ENCODE measurements at regions not wholly inside any gene's neighbourhood (a gene's known extent, or its start where the extent isn't known, plus 50 kb on each side); places are given as distances from the start of the nearest gene placed in this dataset.
"Not testable (repeated sequence)": the region's sequence is repeated elsewhere in the genome, so short reads cannot be mapped to it uniquely, and the experiment has no call there.

GRCh38 chr13:90300015-90300414, 1047.5 kb upstream of the MIR17HG start:
- DNase-seq (ENCODE audit: low spot score) (no peak), ATAC-seq (no peak)
- Mint-ChIP-seq H3K9me3 (peaks cover 11% of the 10 kb centered on the region), H3K27ac (no peak overlapping the region), H3K27me3 (no peaks in the 10 kb centered on the region), H3K4me3 (no peak overlapping the region), H3K36me3 (no peaks in the 10 kb centered on the region), H3K4me1 (ENCODE audit: low read depth in 2 of 2) (no peaks in the 10 kb centered on the region)

- no peak overlapping the region for H3K27ac Mint-ChIP-seq
- H3K27me3 Mint-ChIP-seq = no peaks in the 10 kb centered on the region
- no peak for ATAC-seq
- no peaks in the 10 kb centered on the region for H3K4me1 Mint-ChIP-seq (ENCODE audit: low read depth in 2 of 2)
- no peak overlapping the region for H3K4me3 Mint-ChIP-seq
- no peak for DNase-seq (ENCODE audit: low spot score)
- no peaks in the 10 kb centered on the region for H3K36me3 Mint-ChIP-seq
- H3K9me3 Mint-ChIP-seq = peaks cover 19% of the 10 kb centered on the region
Measured at GRCh38 chr13:90302107-90302506, 1045.4 kb upstream of the MIR17HG start.

GRCh38 chr13:90305796-90306195, 1041.7 kb upstream of the MIR17HG start:
- Mint-ChIP-seq H3K9me3 (peaks cover 10% of the 10 kb centered on the region), H3K4me1 (ENCODE audit: low read depth in 2 of 2) (no peaks in the 10 kb centered on the region), H3K27me3 (no peaks in the 10 kb centered on the region), H3K4me3 (no peak overlapping the region), H3K27ac (no peak overlapping the region), H3K36me3 (no peaks in the 10 kb centered on the region)
- ATAC-seq (no peak), DNase-seq (ENCODE audit: low spot score) (no peak)

- H3K27me3 Mint-ChIP-seq = no peaks in the 10 kb centered on the region
- no peak for ATAC-seq
- H3K36me3 Mint-ChIP-seq = peaks cover 4% of the 10 kb centered on the region
- peaks cover 15% of the 10 kb centered on the region for H3K9me3 Mint-ChIP-seq
- H3K4me3 Mint-ChIP-seq = no peak overlapping the region
- no peak for DNase-seq (ENCODE audit: low spot score)
- H3K4me1 Mint-ChIP-seq (ENCODE audit: low read depth in 2 of 2) = no peaks in the 10 kb centered on the region
- H3K27ac Mint-ChIP-seq = no peak overlapping the region
Measured at GRCh38 chr13:90307136-90307535, 1040.4 kb upstream of the MIR17HG start.

GRCh38 chr13:90308249-90308648, 1039.2 kb upstream of the MIR17HG start:
- Mint-ChIP-seq H3K9me3 (peaks cover 16% of the 10 kb centered on the region), H3K4me3 (no peak overlapping the region), H3K27me3 (no peaks in the 10 kb centered on the region), H3K36me3 (peaks cover 6% of the 10 kb centered on the region), H3K4me1 (ENCODE audit: low read depth in 2 of 2) (no peaks in the 10 kb centered on the region), H3K27ac (no peak overlapping the region)
- no peak for DNase-seq (ENCODE audit: low spot score)
- no peak for ATAC-seq

- H3K27ac Mint-ChIP-seq = no peak overlapping the region
- H3K9me3 Mint-ChIP-seq = peaks cover 11% of the 10 kb centered on the region
- peaks cover 6% of the 10 kb centered on the region for H3K36me3 Mint-ChIP-seq
- ATAC-seq (no peak), DNase-seq (ENCODE audit: low spot score) (no peak)
- no peaks in the 10 kb centered on the region for H3K4me1 Mint-ChIP-seq (ENCODE audit: low read depth in 2 of 2)
- H3K27me3 Mint-ChIP-seq = no peaks in the 10 kb centered on the region
- no peak overlapping the region for H3K4me3 Mint-ChIP-seq
Measured at GRCh38 chr13:90311929-90312328, 1035.6 kb upstream of the MIR17HG start.

GRCh38 chr13:90315061-90315460, 1032.4 kb upstream of the MIR17HG start:
- no peak overlapping the region for H3K27ac Mint-ChIP-seq
- DNase-seq (ENCODE audit: low spot score) = no peak

GRCh38 chr13:90320664-90321063, 1026.8 kb upstream of the MIR17HG start:
- Mint-ChIP-seq H3K27me3 (no peaks in the 10 kb centered on the region), H3K36me3 (no peaks in the 10 kb centered on the region), H3K27ac (no peak overlapping the region), H3K9me3 (peaks cover 7% of the 10 kb centered on the region), H3K4me1 (ENCODE audit: low read depth in 2 of 2) (no peaks in the 10 kb centered on the region), H3K4me3 (no peak overlapping the region)
- no peak for ATAC-seq
- DNase-seq (ENCODE audit: low spot score) = no peak

More at GRCh38 chr13:90315061-90315460, 1032.4 kb upstream of the MIR17HG start:
- H3K36me3 Mint-ChIP-seq = peaks cover 6% of the 10 kb centered on the region
- H3K4me1 Mint-ChIP-seq (ENCODE audit: low read depth in 2 of 2) = no peaks in the 10 kb centered on the region
- H3K27me3 Mint-ChIP-seq = no peaks in the 10 kb centered on the region
- no peak for ATAC-seq
- H3K4me3 Mint-ChIP-seq = no peak overlapping the region
- H3K9me3 Mint-ChIP-seq = peaks cover 11% of the 10 kb centered on the region

GRCh38 chr13:90321281-90321931, 1026.1 kb upstream of the MIR17HG start:
- Mint-ChIP-seq H3K4me1 (ENCODE audit: low read depth in 2 of 2) (no peaks in the 10 kb centered on the region), H3K27me3 (no peaks in the 10 kb centered on the region), H3K27ac (no peak overlapping the region), H3K9me3 (peaks cover 7% of the 10 kb centered on the region), H3K4me3 (no peak overlapping the region), H3K36me3 (no peaks in the 10 kb centered on the region)
- DNase-seq (ENCODE audit: low spot score) (no peak), ATAC-seq (no peak)

- Mint-ChIP-seq H3K4me1 (ENCODE audit: low read depth in 2 of 2) (no peaks in the 10 kb centered on the region), H3K4me3 (no peak overlapping the region), H3K27ac (no peak overlapping the region), H3K27me3 (no peaks in the 10 kb centered on the region), H3K9me3 (no peaks in the 10 kb centered on the region), H3K36me3 (no peaks in the 10 kb centered on the region)
- DNase-seq (ENCODE audit: low spot score) (no peak), ATAC-seq (no peak)
Measured at GRCh38 chr13:90329641-90330040, 1017.8 kb upstream of the MIR17HG start.

GRCh38 chr13:90331974-90332373, 1015.5 kb upstream of the MIR17HG start:
- peaks cover 2% of the 10 kb centered on the region for H3K9me3 Mint-ChIP-seq
- no peak overlapping the region for H3K4me3 Mint-ChIP-seq
- no peak for ATAC-seq
- H3K4me1 Mint-ChIP-seq (ENCODE audit: low read depth in 2 of 2) = no peaks in the 10 kb centered on the region
- no peak for DNase-seq (ENCODE audit: low spot score)
- H3K27me3 Mint-ChIP-seq = no peaks in the 10 kb centered on the region
- H3K36me3 Mint-ChIP-seq = no peaks in the 10 kb centered on the region
- no peak overlapping the region for H3K27ac Mint-ChIP-seq

- Mint-ChIP-seq H3K27me3 (no peaks in the 10 kb centered on the region), H3K36me3 (no peaks in the 10 kb centered on the region), H3K27ac (no peak overlapping the region), H3K4me1 (ENCODE audit: low read depth in 2 of 2) (no peaks in the 10 kb centered on the region), H3K9me3 (peaks cover 15% of the 10 kb centered on the region), H3K4me3 (no peak overlapping the region)
- ATAC-seq (no peak), DNase-seq (ENCODE audit: low spot score) (no peak)
Measured at GRCh38 chr13:90336507-90336906, 1011.0 kb upstream of the MIR17HG start.

- H3K4me1 Mint-ChIP-seq (ENCODE audit: low read depth in 2 of 2); ATAC-seq: not testable (repeated sequence)
Measured at GRCh38 chr13:90341348-90341747, 1006.1 kb upstream of the MIR17HG start.

GRCh38 chr13:90348477-90349136, 998.9 kb upstream of the MIR17HG start:
- H3K4me3 Mint-ChIP-seq; H3K27me3 Mint-ChIP-seq; H3K4me1 Mint-ChIP-seq (ENCODE audit: low read depth in 2 of 2); H3K9me3 Mint-ChIP-seq; H3K36me3 Mint-ChIP-seq; ATAC-seq; DNase-seq (ENCODE audit: low spot score); H3K27ac Mint-ChIP-seq: not testable (repeated sequence)

More at GRCh38 chr13:90341348-90341747, 1006.1 kb upstream of the MIR17HG start:
- not testable (repeated sequence) for H3K27ac Mint-ChIP-seq; H3K36me3 Mint-ChIP-seq; DNase-seq (ENCODE audit: low spot score); H3K4me3 Mint-ChIP-seq; H3K27me3 Mint-ChIP-seq
- peaks cover 18% of the 10 kb centered on the region for H3K9me3 Mint-ChIP-seq

All from natural killer cell treated with Interleukin-12 subunit alpha and Interleukin-12 subunit beta and Interleukin-15 and Interleukin-18, amount 100 ng/mL, for 72 hours (primary cell).